Islet of Langerhans (tissue), 1 donor: ENCODE measurements at regions not wholly inside any gene's neighbourhood (a gene's known extent, or its start where the extent isn't known, plus 50 kb on each side); places are given as distances from the start of the nearest gene placed in this dataset.

Experiments
- FAIRE-seq: peaks from one replicate; lab custom pipeline; 2011; peaks lifted over from hg19 to GRCh38; lab: Jason Lieb, UNC

GRCh38 chr1:181430015-181430885, 53.1 kb upstream of the CACNA1E start:
- FAIRE-seq = no peak
